Neutrophil (primary cell): ENCODE measurements at regions not wholly inside any gene's neighbourhood (a gene's known extent, or its start where the extent isn't known, plus 50 kb on each side); places are given as distances from the start of the nearest gene placed in this dataset.

Source experiments
- H3K27ac ChIP-seq: fragments of 200-600 bp; sonication (generic); 2 replicates; pipeline ENCODE4 v1.5.1; 2016; ENCODE audit warnings: mild to moderate bottlenecking, moderate library complexity
- H3K27me3 ChIP-seq: fragments of 200-600 bp; sonication (generic); 2 replicates; pipeline ENCODE4 v1.6.0; 2016; ENCODE audit warnings: mild to moderate bottlenecking
- H3K36me3 ChIP-seq: fragments of 200-600 bp; sonication (generic); 2 replicates; pipeline ENCODE4 v1.5.1; 2017
- H3K4me1 ChIP-seq, 2 experiments: fragments of 200-600 bp in 1 of 2; sonication (generic) in 1 of 2; 1 replicate in 1 of 2; 2 replicates in 1 of 2; pipeline versions ENCODE4 v1.5.1 to v1.6.1; 2013 to 2016; ENCODE audit warnings: low read depth in 1 of 2, low read length in 1 of 2, mild to moderate bottlenecking in 1 of 2, moderate library complexity in 1 of 2; ENCODE audit not compliant: control insufficient read depth in 1 of 2, insufficient read depth in 1 of 2
- H3K4me3 ChIP-seq, 2 experiments: fragments of 200-600 bp in 1 of 2; sonication (generic) in 1 of 2; 1 replicate in 1 of 2; 2 replicates in 1 of 2; pipeline ENCODE4 v1.5.1; 2013 to 2016; ENCODE audit warnings: low read depth in 1 of 2, low read length in 1 of 2, mild to moderate bottlenecking in 1 of 2, moderate library complexity in 1 of 2
- H3K9me3 ChIP-seq: fragments of 200-600 bp; sonication (generic); 2 replicates; pipeline ENCODE4 v1.5.1; 2016
- CTCF ChIP-seq: fragments of 200-600 bp; sonication (generic); IDR thresholded peaks from 2 replicates; pipeline ENCODE4 v1.5.1; 2016; ENCODE audit warnings: antibody characterized with exemption

DNA sequence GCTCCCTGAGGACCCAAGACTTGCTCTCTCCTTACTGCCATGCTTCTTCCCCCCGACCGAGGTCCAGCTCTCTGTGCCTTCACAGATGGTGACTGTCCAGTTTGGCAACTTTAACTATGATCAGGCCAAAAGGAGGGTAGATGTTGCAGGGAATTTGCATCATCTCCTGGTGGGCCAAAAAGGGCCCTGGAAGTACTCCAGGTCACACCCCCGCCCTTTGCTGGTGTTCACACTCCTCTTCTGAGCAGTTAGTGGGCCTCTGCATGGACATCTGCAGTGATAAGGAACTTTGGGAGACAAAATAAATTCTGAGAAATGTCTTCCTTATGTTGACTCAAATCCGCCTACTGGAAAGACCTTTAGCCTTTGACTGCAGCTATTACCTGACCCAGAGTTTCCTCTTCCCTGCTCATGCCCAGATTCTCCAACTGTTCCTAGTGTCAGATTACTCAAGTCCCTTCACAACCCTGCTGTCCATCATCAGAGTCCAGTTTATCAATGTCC, 234.4 kb downstream of the LOXHD1 start:
- Histone ChIP-seq H3K4me1 (no peaks in the 10 kb centered on the region), H3K27ac (no peak overlapping the region), H3K9me3 (no peaks in the 10 kb centered on the region), H3K36me3 (no peaks in the 10 kb centered on the region), H3K27me3 (peaks cover 21% of the 10 kb centered on the region), H3K4me3 (no peak overlapping the region)
- no peak for TF ChIP-seq CTCF

- Histone ChIP-seq H3K4me1 (no peaks in the 10 kb centered on the region), H3K4me3 (no peak overlapping the region), H3K36me3 (no peaks in the 10 kb centered on the region), H3K27ac (no peak overlapping the region), H3K27me3 (peaks cover 21% of the 10 kb centered on the region), H3K9me3 (no peaks in the 10 kb centered on the region)
- no peak for TF ChIP-seq CTCF
Measured at GRCh38 chr18:46423226-46423805, 233.7 kb downstream of the LOXHD1 start.

- peaks cover 11% of the 10 kb centered on the region for H3K27me3 ChIP-seq
- TF ChIP-seq CTCF = no peak
- H3K36me3 ChIP-seq = no peaks in the 10 kb centered on the region
- no peaks in the 10 kb centered on the region for H3K9me3 ChIP-seq
- no peak overlapping the region for H3K4me3 ChIP-seq
- no peak overlapping the region for H3K27ac ChIP-seq
- H3K4me1 ChIP-seq = no peaks in the 10 kb centered on the region
Measured at GRCh38 chr18:46424898-46425297, 232.1 kb downstream of the LOXHD1 start.

GRCh38 chr18:46425511-46425910, 231.5 kb downstream of the LOXHD1 start:
- Histone ChIP-seq H3K36me3 (no peaks in the 10 kb centered on the region), H3K27ac (no peak overlapping the region), H3K27me3 (peaks cover 11% of the 10 kb centered on the region), H3K9me3 (no peaks in the 10 kb centered on the region), H3K4me1 (no peaks in the 10 kb centered on the region), H3K4me3 (no peak overlapping the region)
- TF ChIP-seq CTCF = no peak

GRCh38 chr18:46426021-46426678, 230.9 kb downstream of the LOXHD1 start:
- H3K27ac ChIP-seq = no peak overlapping the region
- TF ChIP-seq CTCF = no peak
- peaks cover 15% of the 10 kb centered on the region for H3K27me3 ChIP-seq
- H3K4me3 ChIP-seq = no peak overlapping the region
- H3K36me3 ChIP-seq = no peaks in the 10 kb centered on the region
- H3K4me1 ChIP-seq = no peaks in the 10 kb centered on the region
- no peaks in the 10 kb centered on the region for H3K9me3 ChIP-seq
